ENCODE measurements at regions not wholly inside any gene's neighbourhood (a gene's known extent, or its start where the extent isn't known, plus 50 kb on each side); places are given as distances from the start of the nearest gene placed in this dataset.

DNA sequence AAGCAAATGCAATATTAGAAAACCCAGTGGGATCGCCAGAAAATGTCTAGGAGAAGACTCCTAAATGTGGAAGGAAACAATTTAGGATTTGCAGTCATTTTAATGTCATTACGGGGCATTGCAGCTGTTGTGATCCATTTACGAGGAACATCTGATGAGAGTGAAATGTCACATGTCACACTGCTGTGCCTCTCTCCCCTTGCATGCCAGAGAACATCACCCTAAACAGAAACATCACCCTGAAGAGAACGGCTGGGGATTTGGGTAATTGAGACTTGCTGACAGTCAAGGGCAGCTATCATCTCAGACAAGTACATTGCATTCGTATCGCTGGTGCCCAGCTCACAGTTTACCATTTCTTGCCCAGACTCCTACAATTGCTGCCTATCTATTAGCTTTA, 785.7 kb upstream of the POM121L12 start:
- H3K36me3 ChIP-seq (ENCODE audit: control insufficient read depth in 2 of 4, insufficient read depth in 4 of 4, low read length in 3 of 4): no peaks in the 10 kb centered on the region
- no peaks in the 10 kb centered on the region for H3K27me3 ChIP-seq (replicated peaks in 1 of 4; ENCODE audit: control insufficient read depth in 3 of 4, extremely low read depth in 1 of 4, insufficient read depth in 3 of 4, low read length in 3 of 4)
- H2BK15ac ChIP-seq (ENCODE audit: low read length): no peak overlapping the region
- no peaks in the 10 kb centered on the region for H3K79me1 ChIP-seq (ENCODE audit: low read depth, low read length)
- H3K9me3 ChIP-seq (ENCODE audit: insufficient read depth in 2 of 2, low read depth in 1 of 2, low read length in 1 of 2): peaks cover 0 to 2% of the 10 kb centered on the region in 2 experiments; a peak in 1 of 4 replicates
- H2BK120ac ChIP-seq (replicated peaks; ENCODE audit: low read depth, low read length): no peak overlapping the region
- H3K4me2 ChIP-seq (ENCODE audit: insufficient read depth in 1 of 2, low read depth in 2 of 2, low read length in 2 of 2): no peak overlapping the region
- 92% methylated on average over 6 of the region's 6 CpGs; no CpG with 5 or more reads in 1 of the 2 experiments for WGBS, 2 experiments (ENCODE audit: extremely low coverage in 1 of 2, insufficient coverage in 1 of 2, insufficient read length in 1 of 2, insufficient replicate concordance in 2 of 2, low coverage in 1 of 2, low lambda C conversion rate in 2 of 2, missing lambda C conversion rate in 1 of 2)
- no peaks in the 10 kb centered on the region for H3K23me2 ChIP-seq (ENCODE audit: low read depth, low read length)
- no peak overlapping the region for H3K18ac ChIP-seq (ENCODE audit: extremely low read depth, low read length)
- no peak overlapping the region for H2AFZ ChIP-seq (ENCODE audit: low read length)
- DNase-seq (ENCODE audit: low read depth in 1 of 2, low spot score in 2 of 2) (no peak), FAIRE-seq (no peak)
- no peak overlapping the region for H3K27ac ChIP-seq (ENCODE audit: low read depth, low read length)
- no peak overlapping the region for H3K4me3 ChIP-seq (ENCODE audit: extremely low read depth in 1 of 4, insufficient read depth in 2 of 4, low read depth in 3 of 4, low read length in 4 of 4)
- no peak overlapping the region for H3K9ac ChIP-seq (replicated peaks in 1 of 4; ENCODE audit: extremely low read depth in 1 of 4, low read depth in 3 of 4, low read length in 3 of 4)
- no peak overlapping the region for H3K56ac ChIP-seq (replicated peaks; ENCODE audit: insufficient read length, low read depth, low read length)
- no peak overlapping the region for H4K91ac ChIP-seq (replicated peaks; ENCODE audit: insufficient read length, low read length)
- H2AK5ac ChIP-seq (ENCODE audit: low read depth, low read length): no peak overlapping the region
- H4K20me1 ChIP-seq (replicated peaks in 1 of 2; ENCODE audit: control insufficient read depth in 1 of 2, insufficient read depth in 2 of 2, low read length in 2 of 2): no peaks in the 10 kb centered on the region
- no peak overlapping the region for H4K5ac ChIP-seq (ENCODE audit: insufficient read length, low read depth, low read length)
- H3K4me1 ChIP-seq (replicated peaks in 1 of 4; ENCODE audit: control insufficient read depth in 3 of 4, insufficient read depth in 4 of 4, low read length in 3 of 4): no peaks in the 10 kb centered on the region
- no peak overlapping the region for H3K23ac ChIP-seq (ENCODE audit: insufficient read length)
- no peaks in the 10 kb centered on the region for H3K79me2 ChIP-seq (ENCODE audit: control insufficient read depth in 1 of 2, insufficient read depth in 2 of 2, low read length in 2 of 2)
- no peak for TF ChIP-seq CHD2 (IDR thresholded peaks at IDR 0.05; ENCODE audit: low read length)
- no peak for TF ChIP-seq EP300 (IDR thresholded peaks at IDR 0.05; ENCODE audit: borderline replicate concordance in 1 of 2, low read depth in 2 of 2, low read length in 2 of 2)
- TF ChIP-seq SIX5 (IDR thresholded peaks at IDR 0.05; ENCODE audit: low read depth, low read length): no peak
- TF ChIP-seq PHF8 (conservative IDR thresholded peaks at IDR 0.05; ENCODE audit: low read depth, low read length): no peak
- no peak for TF ChIP-seq SP1 (IDR thresholded peaks at IDR 0.05; ENCODE audit: low read depth, low read length)
- TF ChIP-seq TCF12 (IDR thresholded peaks at IDR 0.05; ENCODE audit: low read depth, low read length): no peak
- TF ChIP-seq SP2 (IDR thresholded peaks at IDR 0.05; ENCODE audit: low read length): no peak
- TF ChIP-seq GTF2F1 (IDR thresholded peaks at IDR 0.05; ENCODE audit: borderline replicate concordance, low read depth, low read length): no peak
- TF ChIP-seq RFX5 (IDR thresholded peaks at IDR 0.05; ENCODE audit: borderline replicate concordance, low read depth, low read length): no peak
- TF ChIP-seq NRF1 (IDR thresholded peaks at IDR 0.05; ENCODE audit: low read depth, low read length): no peak
- no peak for TF ChIP-seq ZNF274 (IDR thresholded peaks at IDR 0.05; ENCODE audit: borderline replicate concordance, extremely low read depth, low read length)
- no peak for TF ChIP-seq YY1 (IDR thresholded peaks at IDR 0.05; ENCODE audit: low read depth, low read length)
- no peak for TF ChIP-seq SIRT6 (IDR thresholded peaks at IDR 0.05; ENCODE audit: low read length)
- no peak for TF ChIP-seq GABPA (IDR thresholded peaks at IDR 0.05; ENCODE audit: borderline replicate concordance, insufficient read depth, low read length)
- TF ChIP-seq SAP30 (IDR thresholded peaks at IDR 0.05; ENCODE audit: insufficient read depth, insufficient replicate concordance, low read length): no peak
- no peak overlapping the region for H2BK12ac ChIP-seq (ENCODE audit: low read depth, low read length)
- H3K14ac ChIP-seq (ENCODE audit: insufficient read length): no peak overlapping the region
- H3K4ac ChIP-seq (replicated peaks; ENCODE audit: insufficient read length, low read depth, low read length): no peak overlapping the region
- ChIA-PET CTCF (ENCODE audit: partially characterized antibody) (interaction anchor here (1.2 to 1.8 kb wide), 3 partner anchors 9 to 231 kb away, joined by 3 to 6 read pairs (median 4); no protein-coding TSS in a partner anchor), POLR2A (ENCODE audit: partially characterized antibody) (no interaction called here)
- H2BK5ac ChIP-seq (ENCODE audit: low read depth, low read length): no peak overlapping the region
- no peak overlapping the region for H4K8ac ChIP-seq (ENCODE audit: extremely low read depth, insufficient read depth, low read length)
- no peak overlapping the region for H2BK20ac ChIP-seq (ENCODE audit: low read length)

Data from H1 (cell line).